NCI-H187 treated with DMSO at 0.1 percent for 48 hours (cell line): ENCODE measurements at regions not wholly inside any gene's neighbourhood (a gene's known extent, or its start where the extent isn't known, plus 50 kb on each side); places are given as distances from the start of the nearest gene placed in this dataset.

Source experiments
- DNase-seq: peaks from one replicate; lab custom pipeline; 2025; lab: John Stamatoyannopoulos, UW

- DNase-seq: no peak
Observed at GRCh38 chr21:22898051-22898665, 1899.9 kb downstream of the NCAM2 start.

- no peak for DNase-seq
Observed at GRCh38 chr21:22900490-22900889, 1902.3 kb downstream of the NCAM2 start.

- no peak for DNase-seq
Observed at GRCh38 chr21:22903851-22904250, 1905.6 kb downstream of the NCAM2 start.

GRCh38 chr21:22904385-22904784, 1906.2 kb downstream of the NCAM2 start:
- DNase-seq: no peak

GRCh38 chr21:22925032-22925431, 1926.8 kb downstream of the NCAM2 start:
- DNase-seq: no peak

- DNase-seq: no peak
Observed at GRCh38 chr21:22927469-22927868, 1929.3 kb downstream of the NCAM2 start.

- no peak for DNase-seq
Observed at GRCh38 chr21:22941779-22942490, 1943.7 kb downstream of the NCAM2 start.

- DNase-seq: no peak
Observed at GRCh38 chr21:22955559-22955958, 1957.3 kb downstream of the NCAM2 start.

GRCh38 chr21:22961258-22961657, 1963.0 kb downstream of the NCAM2 start:
- DNase-seq: no peak

- DNase-seq: no peak
Observed at GRCh38 chr21:22965455-22966135, 1967.4 kb downstream of the NCAM2 start.

- DNase-seq: no peak
Observed at GRCh38 chr21:22981819-22982218, 1983.6 kb downstream of the NCAM2 start.

- DNase-seq: no peak
Observed at GRCh38 chr21:22993144-22993543, 1994.9 kb downstream of the NCAM2 start.

GRCh38 chr21:22993822-22994574, 1995.8 kb downstream of the NCAM2 start:
- no peak for DNase-seq

GRCh38 chr21:23003951-23004350, 2005.7 kb downstream of the NCAM2 start:
- no peak for DNase-seq

GRCh38 chr21:23008601-23009202, 2010.5 kb downstream of the NCAM2 start:
- no peak for DNase-seq

GRCh38 chr21:23009360-23009759, 2011.2 kb downstream of the NCAM2 start:
- no peak for DNase-seq

GRCh38 chr21:23014021-23014420, 2015.8 kb downstream of the NCAM2 start:
- DNase-seq: no peak

GRCh38 chr21:23016617-23017016, 2018.4 kb downstream of the NCAM2 start:
- no peak for DNase-seq

GRCh38 chr21:23017989-23018388, 2019.8 kb downstream of the NCAM2 start:
- DNase-seq: no peak

- DNase-seq: no peak
Observed at GRCh38 chr21:23020969-23021368, 2022.8 kb downstream of the NCAM2 start.

GRCh38 chr21:23021481-23021880, 2023.3 kb downstream of the NCAM2 start:
- no peak for DNase-seq

GRCh38 chr21:23026878-23027277, 2028.7 kb downstream of the NCAM2 start:
- no peak for DNase-seq
